Fibroblast of peridontal ligament (primary cell): ENCODE measurements at regions not wholly inside any gene's neighbourhood (a gene's known extent, or its start where the extent isn't known, plus 50 kb on each side); places are given as distances from the start of the nearest gene placed in this dataset.

Source experiments
- DNase-seq: peaks from one replicate; pipeline ENCODE4 v3.0.0-alpha.2; 2010; ENCODE audit errors: extremely low read depth

- DNase-seq: peak; percentile 69
These were observed 56.3 kb upstream of the EYA4 start for GRCh38 chr6:133184798-133185372.

GRCh38 chr6:133185731-133186130 is 55.4 kb upstream of the EYA4 start:
- DNase-seq: no peak

GRCh38 chr6:133187114-133187513 is 54.0 kb upstream of the EYA4 start:
- DNase-seq: no peak

- peak; percentile 71 for DNase-seq
These were observed 53.3 kb upstream of the EYA4 start for GRCh38 chr6:133187657-133188453.

- no peak for DNase-seq
These were observed 50.2 kb upstream of the EYA4 start for GRCh38 chr6:133190912-133191311.

GRCh38 chr6:133191323-133191722 is 49.8 kb upstream of the EYA4 start:
- no peak for DNase-seq
